GM12875 (cell line): ENCODE measurements at regions not wholly inside any gene's neighbourhood (a gene's known extent, or its start where the extent isn't known, plus 50 kb on each side); places are given as distances from the start of the nearest gene placed in this dataset.
A peak's percentile ranks its signal among the peaks of the same experiment; 100 is the strongest.

Experiments used
- H3K4me3 ChIP-seq: one replicate; pipeline ENCODE4 v1.5.1; 2011; ENCODE audit warnings: low read depth, low read length, control low read depth
- CTCF ChIP-seq: IDR thresholded peaks from 2 replicates; pipeline ENCODE4 v1.5.1; 2011; ENCODE audit warnings: low read depth, mild to moderate bottlenecking, control low read depth, inconsistent platforms, low read length, moderate library complexity, borderline replicate concordance; ENCODE audit not compliant: insufficient read depth

- H3K4me3 ChIP-seq: no peak overlapping the region
- no peak for TF ChIP-seq CTCF
Observed at GRCh38 chr3:127458696-127459604, 131.6 kb downstream of the TPRA1 start.

- no peak overlapping the region for H3K4me3 ChIP-seq
- TF ChIP-seq CTCF: no peak
Observed at GRCh38 chr3:127457546-127458145, 132.9 kb downstream of the TPRA1 start.

GRCh38 chr3:127457094-127457475, 133.4 kb downstream of the TPRA1 start:
- H3K4me3 ChIP-seq: no peak overlapping the region

GRCh38 chr3:127456471-127457093, 134.0 kb downstream of the TPRA1 start:
- TF ChIP-seq CTCF: no peak
- H3K4me3 ChIP-seq: no peak overlapping the region

More at GRCh38 chr3:127457094-127457475, 133.4 kb downstream of the TPRA1 start:
- TF ChIP-seq CTCF: no peak

GRCh38 chr3:127455541-127456450, 134.7 kb downstream of the TPRA1 start:
- no peak overlapping the region for H3K4me3 ChIP-seq
- peak; percentile 95 for TF ChIP-seq CTCF

GRCh38 chr3:127454968-127455367, 135.6 kb downstream of the TPRA1 start:
- TF ChIP-seq CTCF: no peak
- H3K4me3 ChIP-seq: no peak overlapping the region
